ENCODE measurements at regions not wholly inside any gene's neighbourhood (a gene's known extent, or its start where the extent isn't known, plus 50 kb on each side); places are given as distances from the start of the nearest gene placed in this dataset.

DNA sequence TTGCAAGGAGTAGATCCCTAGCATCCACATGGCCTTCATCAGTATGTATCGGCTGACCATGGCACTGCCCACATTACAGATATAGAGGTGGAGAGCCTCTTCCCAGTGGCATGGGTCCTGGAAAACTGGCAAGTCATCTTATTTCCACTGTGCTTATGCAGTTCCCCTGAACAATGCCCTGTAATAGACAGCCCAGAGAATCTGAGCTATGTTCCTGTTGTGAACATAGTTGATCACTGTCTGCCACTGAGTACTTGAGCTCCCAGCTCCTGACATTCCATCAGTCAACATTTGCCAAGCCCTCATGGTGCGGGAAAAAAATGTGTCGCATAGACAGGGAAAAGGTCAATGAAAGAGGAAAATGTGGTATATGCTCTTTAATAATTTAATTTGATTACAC lies 861.9 kb downstream of the CDY2B start:
- no peaks in the 10 kb centered on the region for H3K27me3 ChIP-seq (ENCODE audit: control insufficient read depth, low read length)
- H3K9me2 ChIP-seq (replicated peaks; ENCODE audit: control insufficient read depth, low read length): no peaks in the 10 kb centered on the region
- no peak overlapping the region for H3K27ac ChIP-seq (ENCODE audit: low read depth, low read length)

DNA sequence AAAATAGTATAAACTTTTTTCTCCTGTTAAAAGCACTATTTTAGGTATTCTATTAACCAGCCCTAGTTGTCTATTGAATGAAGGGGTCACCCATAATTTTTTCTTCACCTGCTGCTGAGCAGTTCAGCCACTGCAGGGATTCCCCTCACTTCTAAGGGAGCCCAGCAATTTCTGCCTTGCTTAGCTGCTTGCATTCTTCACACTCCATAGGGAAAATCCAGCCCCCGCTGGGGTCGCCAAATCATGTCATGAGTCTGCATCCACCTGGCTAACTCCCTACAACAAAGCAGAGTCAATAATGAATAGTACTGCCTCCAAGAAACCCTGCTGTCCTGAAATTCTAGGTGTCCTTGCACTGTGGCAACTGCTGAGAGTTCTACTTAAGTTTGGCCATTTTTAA lies 886.5 kb downstream of the CDY2B start:
- Histone ChIP-seq H3K27ac (ENCODE audit: low read depth, low read length) (no peak overlapping the region), H4K20me1 (ENCODE audit: control insufficient read depth, insufficient read depth, low read depth, low read length) (no peaks in the 10 kb centered on the region), H3K36me3 (ENCODE audit: control insufficient read depth, low read length) (no peaks in the 10 kb centered on the region), H3K4me3 (ENCODE audit: low read length) (no peak overlapping the region), H3K27me3 (ENCODE audit: control insufficient read depth, low read length) (no peaks in the 10 kb centered on the region), H3K4me1 (ENCODE audit: control insufficient read depth, low read length) (no peaks in the 10 kb centered on the region), H3K79me2 (ENCODE audit: control insufficient read depth, low read length) (no peaks in the 10 kb centered on the region), H3K4me2 (ENCODE audit: low read length) (no peak overlapping the region), H3K9me2 (replicated peaks; ENCODE audit: control insufficient read depth, low read length) (no peaks in the 10 kb centered on the region), H3F3A (ENCODE audit: control insufficient read depth, insufficient read depth) (no peaks in the 10 kb centered on the region), H3K9me3 (ENCODE audit: control insufficient read depth, insufficient read depth, low read length) (no peaks in the 10 kb centered on the region)
- TF ChIP-seq EZH2phosphoT487 (IDR thresholded peaks at IDR 0.05; ENCODE audit: borderline replicate concordance, low read length) (no peak), CTCF (IDR thresholded peaks at IDR 0.05; ENCODE audit: low read depth, low read length, poor library complexity, severe bottlenecking) (no peak)

More for the DNA sequence above, 861.9 kb downstream of the CDY2B start:
- H3K4me1 ChIP-seq (ENCODE audit: control insufficient read depth, low read length): no peaks in the 10 kb centered on the region
- H3K36me3 ChIP-seq (ENCODE audit: control insufficient read depth, low read length): no peaks in the 10 kb centered on the region
- no peak for TF ChIP-seq EZH2phosphoT487 (IDR thresholded peaks at IDR 0.05; ENCODE audit: borderline replicate concordance, low read length)
- no peak for TF ChIP-seq CTCF (IDR thresholded peaks at IDR 0.05; ENCODE audit: low read depth, low read length, poor library complexity, severe bottlenecking)
- H3K79me2 ChIP-seq (ENCODE audit: control insufficient read depth, low read length): no peaks in the 10 kb centered on the region
- no peaks in the 10 kb centered on the region for H3K9me3 ChIP-seq (ENCODE audit: control insufficient read depth, insufficient read depth, low read length)
- no peaks in the 10 kb centered on the region for H4K20me1 ChIP-seq (ENCODE audit: control insufficient read depth, insufficient read depth, low read depth, low read length)
- no peak overlapping the region for H3K4me2 ChIP-seq (ENCODE audit: low read length)
- no peaks in the 10 kb centered on the region for H3F3A ChIP-seq (ENCODE audit: control insufficient read depth, insufficient read depth)
- no peak overlapping the region for H3K4me3 ChIP-seq (ENCODE audit: low read length)

DNA sequence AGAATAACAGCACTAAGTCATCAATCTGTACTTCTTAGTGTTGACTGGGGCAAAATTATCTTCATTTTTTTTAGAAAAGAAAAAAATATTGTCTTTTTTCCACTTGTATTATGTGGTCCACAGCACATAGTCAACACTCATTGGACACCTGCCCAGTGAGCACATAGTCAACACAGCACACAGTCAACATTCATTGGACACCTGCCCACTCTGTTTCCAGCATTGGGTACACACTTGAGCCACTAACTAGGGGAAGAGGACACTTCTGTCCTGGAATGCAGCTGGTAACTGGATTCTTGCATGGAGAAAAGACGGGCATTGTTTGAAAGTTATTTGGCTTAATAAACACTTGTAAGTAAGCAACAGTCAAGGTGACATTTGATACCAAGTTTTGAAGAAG lies 898.2 kb downstream of the CDY2B start:
- no peaks in the 10 kb centered on the region for H3K27me3 ChIP-seq (ENCODE audit: control insufficient read depth, low read length)
- H3F3A ChIP-seq (ENCODE audit: control insufficient read depth, insufficient read depth): no peaks in the 10 kb centered on the region
- no peak overlapping the region for H3K27ac ChIP-seq (ENCODE audit: low read depth, low read length)
- H3K9me2 ChIP-seq (replicated peaks; ENCODE audit: control insufficient read depth, low read length): no peaks in the 10 kb centered on the region
- TF ChIP-seq EZH2phosphoT487 (IDR thresholded peaks at IDR 0.05; ENCODE audit: borderline replicate concordance, low read length) (no peak), CTCF (IDR thresholded peaks at IDR 0.05; ENCODE audit: low read depth, low read length, poor library complexity, severe bottlenecking) (no peak)
- H3K4me3 ChIP-seq (ENCODE audit: low read length): no peak overlapping the region
- no peak overlapping the region for H3K4me2 ChIP-seq (ENCODE audit: low read length)
- H3K79me2 ChIP-seq (ENCODE audit: control insufficient read depth, low read length): no peaks in the 10 kb centered on the region
- no peaks in the 10 kb centered on the region for H3K9me3 ChIP-seq (ENCODE audit: control insufficient read depth, insufficient read depth, low read length)
- no peaks in the 10 kb centered on the region for H4K20me1 ChIP-seq (ENCODE audit: control insufficient read depth, insufficient read depth, low read depth, low read length)
- H3K4me1 ChIP-seq (ENCODE audit: control insufficient read depth, low read length): no peaks in the 10 kb centered on the region
- no peaks in the 10 kb centered on the region for H3K36me3 ChIP-seq (ENCODE audit: control insufficient read depth, low read length)

GRCh38 chrY:16959071-16959470 lies 920.9 kb downstream of the CDY2B start:
- Histone ChIP-seq H3K36me3 (ENCODE audit: control insufficient read depth, low read length) (no peaks in the 10 kb centered on the region), H4K20me1 (ENCODE audit: control insufficient read depth, insufficient read depth, low read depth, low read length) (no peaks in the 10 kb centered on the region), H3K4me3 (ENCODE audit: low read length) (no peak overlapping the region), H3F3A (ENCODE audit: control insufficient read depth, insufficient read depth) (no peaks in the 10 kb centered on the region), H3K79me2 (ENCODE audit: control insufficient read depth, low read length) (no peaks in the 10 kb centered on the region), H3K9me3 (ENCODE audit: control insufficient read depth, insufficient read depth, low read length) (no peaks in the 10 kb centered on the region), H3K4me1 (ENCODE audit: control insufficient read depth, low read length) (no peaks in the 10 kb centered on the region), H3K27ac (ENCODE audit: low read depth, low read length) (no peak overlapping the region), H3K9me2 (replicated peaks; ENCODE audit: control insufficient read depth, low read length) (no peaks in the 10 kb centered on the region), H3K4me2 (ENCODE audit: low read length) (no peak overlapping the region), H3K27me3 (ENCODE audit: control insufficient read depth, low read length) (no peaks in the 10 kb centered on the region)
- TF ChIP-seq EZH2phosphoT487 (IDR thresholded peaks at IDR 0.05; ENCODE audit: borderline replicate concordance, low read length) (no peak), CTCF (IDR thresholded peaks at IDR 0.05; ENCODE audit: low read depth, low read length, poor library complexity, severe bottlenecking) (no peak)
